GM23338 (cell line): ENCODE measurements at regions not wholly inside any gene's neighbourhood (a gene's known extent, or its start where the extent isn't known, plus 50 kb on each side); places are given as distances from the start of the nearest gene placed in this dataset.

Source experiments
- ATAC-seq: fragments of 200-7000 bp; cut with Tn5 transposase; 3 replicates; pipeline ENCODE4 v1.9.1; 2020
- DNase-seq: peaks from one replicate; pipeline ENCODE4 v3.0.0-alpha.2; 2015; ENCODE audit warnings: low spot score
- H2AFZ ChIP-seq: fragments of 200-600 bp; sonication (generic); 2 replicates; pipeline ENCODE4 v1.8.0; 2016; ENCODE audit warnings: antibody characterized with exemption, mild to moderate bottlenecking, moderate library complexity
- H3F3A ChIP-seq: fragments of 200-600 bp; sonication (generic); replicated peaks from 2 replicates; pipeline ENCODE4 v1.8.0; 2017; ENCODE audit warnings: antibody characterized with exemption, mixed run types, low read depth
- H3K27ac ChIP-seq: fragments of 200-600 bp; sonication (generic); 2 replicates; pipeline ENCODE4 v1.6.1; 2016; ENCODE audit warnings: low read depth
- H3K27me3 ChIP-seq: fragments of 200-600 bp; sonication (generic); 2 replicates; pipeline ENCODE4 v1.8.0; 2016; ENCODE audit warnings: mild to moderate bottlenecking, mixed run types, moderate library complexity; ENCODE audit not compliant: insufficient read depth
- H3K36me3 ChIP-seq: fragments of 200-600 bp; sonication (generic); 2 replicates; pipeline ENCODE4 v1.8.0; 2016; ENCODE audit warnings: mild to moderate bottlenecking; ENCODE audit not compliant: insufficient read depth
- H3K4me1 ChIP-seq: fragments of 200-600 bp; sonication (generic); 2 replicates; pipeline ENCODE4 v1.8.0; 2016; ENCODE audit warnings: mild to moderate bottlenecking, moderate library complexity; ENCODE audit not compliant: insufficient read depth
- H3K4me2 ChIP-seq: fragments of 200-600 bp; sonication (generic); 2 replicates; pipeline ENCODE4 v1.7.1; 2017; ENCODE audit warnings: mixed run types
- H3K4me3 ChIP-seq: fragments of 200-600 bp; sonication (generic); 2 replicates; pipeline ENCODE4 v1.6.1; 2016; ENCODE audit warnings: mixed run types
- H3K79me2 ChIP-seq: fragments of 200-600 bp; sonication (generic); replicated peaks from 2 replicates; pipeline ENCODE4 v1.8.0; 2017; ENCODE audit warnings: mild to moderate bottlenecking; ENCODE audit not compliant: insufficient read depth
- H3K9me2 ChIP-seq: fragments of 200-600 bp; sonication (generic); 2 replicates; pipeline ENCODE4 v1.8.0; 2017; ENCODE audit not compliant: insufficient read depth
- H4K20me1 ChIP-seq: fragments of 200-600 bp; sonication (generic); replicated peaks from 2 replicates; pipeline ENCODE4 v1.8.0; 2017; ENCODE audit warnings: mild to moderate bottlenecking; ENCODE audit not compliant: insufficient read depth
- H3K27ac Mint-ChIP-seq: 2 replicates; pipeline ENCODE4 v1.8.0; 2020; ENCODE audit warnings: inconsistent platforms, mild to moderate bottlenecking, moderate library complexity, mixed read lengths
- H3K27me3 Mint-ChIP-seq: 3 replicates; pipeline ENCODE4 v1.8.0; 2022; ENCODE audit warnings: low read depth, mild to moderate bottlenecking, moderate library complexity, mixed read lengths, inconsistent platforms; ENCODE audit not compliant: insufficient read depth, poor library complexity
- H3K36me3 Mint-ChIP-seq: 3 replicates; pipeline ENCODE4 v1.8.0; 2021; ENCODE audit warnings: low read depth, mild to moderate bottlenecking, inconsistent platforms, moderate library complexity, mixed read lengths
- H3K4me1 Mint-ChIP-seq: 3 replicates; pipeline ENCODE4 v1.8.0; 2020; ENCODE audit warnings: mild to moderate bottlenecking, inconsistent platforms, mixed read lengths
- H3K4me3 Mint-ChIP-seq: 3 replicates; pipeline ENCODE4 v1.8.0; 2021; ENCODE audit warnings: moderate library complexity, mild to moderate bottlenecking, inconsistent platforms, mixed read lengths
- H3K9me3 Mint-ChIP-seq: 3 replicates; pipeline ENCODE4 v1.8.0; 2020; ENCODE audit warnings: moderate library complexity, mild to moderate bottlenecking, inconsistent platforms, mixed read lengths
- CREB1 ChIP-seq: fragments of 250-450 bp; sonication (Bioruptor Pico); IDR thresholded peaks from 2 replicates; pipeline ENCODE4 v1.5.0; 2020; ENCODE audit warnings: low read depth, mild to moderate bottlenecking, moderate library complexity
- CTCF ChIP-seq, 2 experiments: fragments of 200-600 bp in 1 of 2; sonication (generic) in 1 of 2; conservative IDR thresholded peaks; 2 replicates each; pipeline versions ENCODE4 v1.5.1 to v1.6.1; 2016 to 2017; ENCODE audit warnings: antibody characterized with exemption in 2 of 2, low read depth in 2 of 2, mild to moderate bottlenecking in 2 of 2, moderate library complexity in 1 of 2
- ETS1 ChIP-seq: IDR thresholded peaks from 2 replicates; pipeline ENCODE4 v1.6.1; 2016; ENCODE audit warnings: antibody characterized with exemption
- EZH2 ChIP-seq: fragments of 200-600 bp; sonication (generic); IDR thresholded peaks from one replicate; pipeline ENCODE4 v1.8.0; 2017; ENCODE audit warnings: antibody characterized with exemption, mild to moderate bottlenecking, low read depth; ENCODE audit not compliant: unreplicated experiment
- EZH2phosphoT487 ChIP-seq: fragments of 200-600 bp; sonication (generic); IDR thresholded peaks from one replicate; pipeline ENCODE4 v1.8.1; 2018; ENCODE audit warnings: antibody characterized with exemption; ENCODE audit not compliant: unreplicated experiment
- JUNB ChIP-seq: IDR thresholded peaks from one replicate; pipeline ENCODE4 v1.6.1; 2016; ENCODE audit warnings: antibody characterized with exemption; ENCODE audit not compliant: unreplicated experiment
- NANOG ChIP-seq: IDR thresholded peaks from 2 replicates; pipeline ENCODE4 v1.6.1; 2016; ENCODE audit warnings: antibody characterized with exemption, borderline replicate concordance
- POLR2AphosphoS5 ChIP-seq: IDR thresholded peaks from 2 replicates; pipeline ENCODE4 v1.6.1; 2016; ENCODE audit warnings: antibody characterized with exemption, low read depth
- STAT1 ChIP-seq: IDR thresholded peaks from one replicate; pipeline ENCODE4 v1.6.1; 2016; ENCODE audit warnings: antibody characterized with exemption; ENCODE audit not compliant: unreplicated experiment
- ZNF114 ChIP-seq: fragments of 250-450 bp; sonication (Bioruptor Pico); IDR thresholded peaks from 2 replicates; pipeline ENCODE4 v1.5.0; 2020; ENCODE audit warnings: mild to moderate bottlenecking, moderate library complexity
- ZNF331 ChIP-seq: fragments of 250-450 bp; sonication (Bioruptor Pico); IDR thresholded peaks from 2 replicates; pipeline ENCODE4 v1.5.0; 2020; ENCODE audit warnings: low read depth, mild to moderate bottlenecking, moderate library complexity
- TF ChIP-seq, protein P1 (sequence below): fragments of 250-450 bp; sonication (Bioruptor Pico); IDR thresholded peaks from 2 replicates; pipeline ENCODE4 v1.5.0; 2020; ENCODE audit warnings: mild to moderate bottlenecking, moderate library complexity

GRCh38 chr10:25748509-25748908, 185.5 kb upstream of the MYO3A start:
- Histone ChIP-seq H3K27ac (no peak overlapping the region), H3K79me2 (no peaks in the 10 kb centered on the region), H3K4me3 (no peak overlapping the region), H3K27me3 (no peaks in the 10 kb centered on the region), H2AFZ (no peak overlapping the region), H3K36me3 (no peaks in the 10 kb centered on the region), H3K9me2 (0 out of 2 replicates have a peak, but pooled peaks cover 4% of the 10 kb centered on the region), H3K4me2 (no peak overlapping the region), H3K4me1 (0 out of 2 replicates have a peak, but pooled peaks cover 3% of the 10 kb centered on the region), H4K20me1 (no peaks in the 10 kb centered on the region), H3F3A (no peaks in the 10 kb centered on the region)
- TF ChIP-seq ZNF114 (no peak), STAT1 (no peak), JUNB (no peak), CREB1 (CRISPR knock-in tag) (no peak), POLR2AphosphoS5 (no peak), NANOG (no peak), EZH2phosphoT487 (no peak), CTCF (conservative IDR thresholded peaks at IDR 0.05; ENCODE audit: low read depth in 2 of 2) (no peak), ETS1 (no peak), EZH2 (no peak), ZNF331 (CRISPR knock-in tag) (no peak)
- TF ChIP-seq, protein P1, sequence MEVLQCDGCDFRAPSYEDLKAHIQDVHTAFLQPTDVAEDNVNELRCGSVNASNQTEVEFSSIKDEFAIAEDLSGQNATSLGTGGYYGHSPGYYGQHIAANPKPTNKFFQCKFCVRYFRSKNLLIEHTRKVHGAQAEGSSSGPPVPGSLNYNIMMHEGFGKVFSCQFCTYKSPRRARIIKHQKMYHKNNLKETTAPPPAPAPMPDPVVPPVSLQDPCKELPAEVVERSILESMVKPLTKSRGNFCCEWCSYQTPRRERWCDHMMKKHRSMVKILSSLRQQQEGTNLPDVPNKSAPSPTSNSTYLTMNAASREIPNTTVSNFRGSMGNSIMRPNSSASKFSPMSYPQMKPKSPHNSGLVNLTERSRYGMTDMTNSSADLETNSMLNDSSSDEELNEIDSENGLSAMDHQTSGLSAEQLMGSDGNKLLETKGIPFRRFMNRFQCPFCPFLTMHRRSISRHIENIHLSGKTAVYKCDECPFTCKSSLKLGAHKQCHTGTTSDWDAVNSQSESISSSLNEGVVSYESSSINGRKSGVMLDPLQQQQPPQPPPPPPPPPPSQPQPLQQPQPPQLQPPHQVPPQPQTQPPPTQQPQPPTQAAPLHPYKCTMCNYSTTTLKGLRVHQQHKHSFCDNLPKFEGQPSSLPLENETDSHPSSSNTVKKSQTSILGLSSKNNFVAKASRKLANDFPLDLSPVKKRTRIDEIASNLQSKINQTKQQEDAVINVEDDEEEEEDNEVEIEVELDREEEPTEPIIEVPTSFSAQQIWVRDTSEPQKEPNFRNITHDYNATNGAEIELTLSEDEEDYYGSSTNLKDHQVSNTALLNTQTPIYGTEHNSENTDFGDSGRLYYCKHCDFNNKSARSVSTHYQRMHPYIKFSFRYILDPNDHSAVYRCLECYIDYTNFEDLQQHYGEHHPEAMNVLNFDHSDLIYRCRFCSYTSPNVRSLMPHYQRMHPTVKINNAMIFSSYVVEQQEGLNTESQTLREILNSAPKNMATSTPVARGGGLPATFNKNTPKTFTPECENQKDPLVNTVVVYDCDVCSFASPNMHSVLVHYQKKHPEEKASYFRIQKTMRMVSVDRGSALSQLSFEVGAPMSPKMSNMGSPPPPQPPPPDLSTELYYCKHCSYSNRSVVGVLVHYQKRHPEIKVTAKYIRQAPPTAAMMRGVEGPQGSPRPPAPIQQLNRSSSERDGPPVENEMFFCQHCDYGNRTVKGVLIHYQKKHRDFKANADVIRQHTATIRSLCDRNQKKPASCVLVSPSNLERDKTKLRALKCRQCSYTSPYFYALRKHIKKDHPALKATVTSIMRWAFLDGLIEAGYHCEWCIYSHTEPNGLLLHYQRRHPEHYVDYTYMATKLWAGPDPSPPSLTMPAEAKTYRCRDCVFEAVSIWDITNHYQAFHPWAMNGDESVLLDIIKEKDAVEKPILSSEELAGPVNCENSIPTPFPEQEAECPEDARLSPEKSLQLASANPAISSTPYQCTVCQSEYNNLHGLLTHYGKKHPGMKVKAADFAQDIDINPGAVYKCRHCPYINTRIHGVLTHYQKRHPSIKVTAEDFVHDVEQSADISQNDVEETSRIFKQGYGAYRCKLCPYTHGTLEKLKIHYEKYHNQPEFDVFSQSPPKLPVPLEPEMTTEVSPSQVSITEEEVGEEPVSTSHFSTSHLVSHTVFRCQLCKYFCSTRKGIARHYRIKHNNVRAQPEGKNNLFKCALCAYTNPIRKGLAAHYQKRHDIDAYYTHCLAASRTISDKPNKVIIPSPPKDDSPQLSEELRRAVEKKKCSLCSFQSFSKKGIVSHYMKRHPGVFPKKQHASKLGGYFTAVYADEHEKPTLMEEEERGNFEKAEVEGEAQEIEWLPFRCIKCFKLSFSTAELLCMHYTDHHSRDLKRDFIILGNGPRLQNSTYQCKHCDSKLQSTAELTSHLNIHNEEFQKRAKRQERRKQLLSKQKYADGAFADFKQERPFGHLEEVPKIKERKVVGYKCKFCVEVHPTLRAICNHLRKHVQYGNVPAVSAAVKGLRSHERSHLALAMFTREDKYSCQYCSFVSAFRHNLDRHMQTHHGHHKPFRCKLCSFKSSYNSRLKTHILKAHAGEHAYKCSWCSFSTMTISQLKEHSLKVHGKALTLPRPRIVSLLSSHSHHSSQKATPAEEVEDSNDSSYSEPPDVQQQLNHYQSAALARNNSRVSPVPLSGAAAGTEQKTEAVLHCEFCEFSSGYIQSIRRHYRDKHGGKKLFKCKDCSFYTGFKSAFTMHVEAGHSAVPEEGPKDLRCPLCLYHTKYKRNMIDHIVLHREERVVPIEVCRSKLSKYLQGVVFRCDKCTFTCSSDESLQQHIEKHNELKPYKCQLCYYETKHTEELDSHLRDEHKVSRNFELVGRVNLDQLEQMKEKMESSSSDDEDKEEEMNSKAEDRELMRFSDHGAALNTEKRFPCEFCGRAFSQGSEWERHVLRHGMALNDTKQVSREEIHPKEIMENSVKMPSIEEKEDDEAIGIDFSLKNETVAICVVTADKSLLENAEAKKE, result no peak
- H3K27me3 Mint-ChIP-seq, result no peaks in the 10 kb centered on the region
- H3K27ac Mint-ChIP-seq, result no peak overlapping the region
- peaks cover 11% of the 10 kb centered on the region; the same call in 2 of the 3 replicates for H3K4me1 Mint-ChIP-seq
- no peak for DNase-seq
- no peaks in the 10 kb centered on the region for H3K36me3 Mint-ChIP-seq
- no peak overlapping the region for H3K4me3 Mint-ChIP-seq
- ATAC-seq, result no peak
- H3K9me3 Mint-ChIP-seq, result no peaks in the 10 kb centered on the region
